CD4-positive, CD25-positive, alpha-beta regulatory T cell (primary cell): ENCODE measurements at regions not wholly inside any gene's neighbourhood (a gene's known extent, or its start where the extent isn't known, plus 50 kb on each side); places are given as distances from the start of the nearest gene placed in this dataset.
"Not testable (repeated sequence)": the region's sequence is repeated elsewhere in the genome, so short reads cannot be mapped to it uniquely, and the experiment has no call there.

Experiments used
- ATAC-seq, 2 donors: fragments of 150-1000 bp; cut with Tn5 transposase; one replicate each; pipeline ENCODE4 v1.10.0; 2021; ENCODE audit warnings: low read depth in 2 of 2, moderate number of reproducible peaks in 2 of 2, moderate library complexity in 1 of 2
- DNase-seq, 3 donors: peaks; one replicate each; pipeline versions ENCODE4 v3.0.0 to v3.0.0-alpha.2; 2012 to 2022; ENCODE audit warnings: mixed read lengths in 1 of 3
- H3K27ac ChIP-seq: one replicate; pipeline ENCODE4 v1.7.0; 2013; ENCODE audit warnings: mild to moderate bottlenecking, low read length; ENCODE audit not compliant: insufficient read depth, poor library complexity, severe bottlenecking
- H3K27me3 ChIP-seq: one replicate; pipeline ENCODE4 v1.7.0; 2013; ENCODE audit warnings: low read length; ENCODE audit not compliant: control insufficient read depth, insufficient read depth
- H3K36me3 ChIP-seq: one replicate; pipeline ENCODE4 v1.7.0; 2013; ENCODE audit warnings: mild to moderate bottlenecking, low read length, moderate library complexity; ENCODE audit not compliant: control insufficient read depth, insufficient read depth
- H3K4me1 ChIP-seq: 2 replicates; pipeline ENCODE4 v1.7.0; 2013; ENCODE audit warnings: mild to moderate bottlenecking, low read length; ENCODE audit not compliant: insufficient read depth, control insufficient read depth, poor library complexity, severe bottlenecking
- H3K4me3 ChIP-seq: one replicate; pipeline ENCODE4 v1.7.0; 2013; ENCODE audit warnings: low read depth, mild to moderate bottlenecking, low read length, moderate library complexity
- H3K9me3 ChIP-seq, 2 experiments: 1 replicate in 1 of 2; 2 replicates in 1 of 2; pipeline ENCODE4 v1.7.0; 2013; ENCODE audit warnings: low read length in 2 of 2, mild to moderate bottlenecking in 1 of 2, moderate library complexity in 1 of 2; ENCODE audit not compliant: control insufficient read depth in 2 of 2
- H3K27ac Mint-ChIP-seq, 3 donors: one replicate each; pipeline ENCODE4 v1.8.0; 2020 to 2022; ENCODE audit warnings: mild to moderate bottlenecking in 3 of 3, mixed read lengths in 3 of 3, moderate library complexity in 2 of 3
- H3K27me3 Mint-ChIP-seq: one replicate; pipeline ENCODE4 v1.8.0; 2022; ENCODE audit warnings: mild to moderate bottlenecking, mixed read lengths
- H3K36me3 Mint-ChIP-seq: one replicate; pipeline ENCODE4 v1.8.0; 2020; ENCODE audit warnings: mixed read lengths
- H3K4me1 Mint-ChIP-seq, 4 donors: one replicate each; pipeline ENCODE4 v1.8.0; 2020 to 2022; ENCODE audit warnings: mixed read lengths in 4 of 4, mild to moderate bottlenecking in 1 of 4
- H3K4me3 Mint-ChIP-seq, 4 donors: one replicate each; pipeline ENCODE4 v1.8.0; 2020 to 2022; ENCODE audit warnings: mild to moderate bottlenecking in 4 of 4, mixed read lengths in 4 of 4, moderate library complexity in 3 of 4
- H3K9me3 Mint-ChIP-seq, 7 donors: one replicate each; pipeline ENCODE4 v1.8.0; 2020 to 2022; ENCODE audit warnings: mixed read lengths in 7 of 7, mild to moderate bottlenecking in 3 of 7, moderate library complexity in 2 of 7

DNA sequence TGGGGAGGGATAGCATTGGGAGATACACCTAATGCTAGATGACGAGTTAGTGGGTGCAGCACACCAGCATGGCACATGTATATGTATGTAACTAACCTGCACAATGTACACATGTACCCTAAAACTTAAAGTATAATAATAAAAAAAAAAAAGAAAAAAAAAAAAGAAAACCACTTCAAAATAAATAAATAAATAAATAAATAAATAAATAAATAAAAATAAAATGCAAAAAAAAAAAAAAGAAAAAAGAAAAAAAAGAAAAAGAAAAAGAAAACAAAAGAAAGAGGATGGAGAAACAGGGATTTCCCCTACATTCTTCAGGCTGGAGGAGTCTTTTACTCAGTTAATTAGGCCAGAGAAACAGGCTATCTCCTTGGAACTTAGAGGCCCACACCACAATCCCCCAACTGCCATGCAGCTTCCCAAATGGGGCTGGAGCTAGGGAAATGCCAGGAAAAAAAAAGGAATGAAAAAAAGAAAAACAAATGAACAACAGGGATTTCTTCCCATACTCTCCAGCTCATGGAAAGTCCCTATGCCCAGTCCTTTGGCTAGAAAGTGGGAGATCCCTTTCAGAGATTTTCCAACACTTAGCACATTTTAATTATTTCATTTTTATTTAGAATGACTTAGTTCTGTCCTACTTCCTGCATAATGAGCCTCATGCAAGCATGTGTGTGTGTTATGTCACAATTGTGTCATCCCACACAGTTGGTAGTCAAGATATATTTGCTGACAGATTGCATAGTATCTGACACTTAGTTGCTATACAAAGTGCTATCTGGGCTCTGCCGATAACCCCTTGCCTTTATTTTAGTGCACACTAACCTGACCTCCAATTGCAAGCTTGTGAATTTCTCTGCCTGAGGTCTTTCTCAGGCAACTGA lies 486.4 kb downstream of the PLPP3 start:
- Mint-ChIP-seq H3K4me3 (no peak overlapping the region), H3K36me3 (no peaks in the 10 kb centered on the region), H3K27me3 (no peaks in the 10 kb centered on the region), H3K9me3 (peaks cover 0 to 10% (median 2%) of the 10 kb centered on the region in 7 donors), H3K4me1 (no peaks in the 10 kb centered on the region), H3K27ac (no peak overlapping the region)
- Histone ChIP-seq H3K4me1 (no peaks in the 10 kb centered on the region), H3K27me3 (no peaks in the 10 kb centered on the region), H3K9me3 (no peaks in the 10 kb centered on the region), H3K36me3 (no peaks in the 10 kb centered on the region), H3K4me3 (no peak overlapping the region), H3K27ac (no peak overlapping the region)
- DNase-seq, result no peak
- no peak for ATAC-seq

GRCh38 chr1:56089826-56090225 lies 489.5 kb downstream of the PLPP3 start:
- not testable (repeated sequence) for H3K27me3 ChIP-seq, H3K27me3 Mint-ChIP-seq, H3K9me3 ChIP-seq, ATAC-seq, H3K36me3 ChIP-seq, H3K4me1 Mint-ChIP-seq, H3K36me3 Mint-ChIP-seq, H3K4me3 ChIP-seq, DNase-seq, H3K4me3 Mint-ChIP-seq, H3K27ac Mint-ChIP-seq, H3K27ac ChIP-seq, H3K4me1 ChIP-seq
- peaks cover 0 to 11% (median 2%) of the 10 kb centered on the region in 7 donors for H3K9me3 Mint-ChIP-seq

DNA sequence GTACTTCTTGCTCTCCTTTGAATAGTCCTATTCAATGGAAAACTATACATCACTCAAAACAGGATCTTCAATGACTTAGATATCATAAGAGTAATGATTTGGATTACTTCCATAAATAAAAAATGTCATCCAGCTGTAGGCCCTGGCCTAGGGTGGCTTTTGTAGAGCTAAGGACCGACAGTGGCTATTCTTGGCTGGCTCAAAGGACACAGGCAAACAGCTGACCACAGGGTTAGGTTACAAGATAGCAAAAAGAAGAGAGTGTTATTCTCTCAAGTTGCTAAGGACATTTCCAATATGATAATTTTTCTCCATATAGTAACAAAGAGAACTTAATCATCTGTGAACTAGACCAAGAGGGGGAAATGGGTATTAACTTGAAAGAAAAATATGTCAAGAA lies 495.1 kb downstream of the PLPP3 start:
- no peaks in the 10 kb centered on the region for H3K9me3 ChIP-seq
- H3K27ac ChIP-seq, result no peak overlapping the region
- no peak overlapping the region for H3K4me3 Mint-ChIP-seq
- ATAC-seq, result no peak
- no peaks in the 10 kb centered on the region for H3K27me3 Mint-ChIP-seq
- H3K36me3 ChIP-seq, result no peaks in the 10 kb centered on the region
- H3K4me1 ChIP-seq, result no peaks in the 10 kb centered on the region
- H3K27ac Mint-ChIP-seq, result no peak overlapping the region
- H3K27me3 ChIP-seq, result no peaks in the 10 kb centered on the region
- H3K36me3 Mint-ChIP-seq, result no peaks in the 10 kb centered on the region
- no peaks in the 10 kb centered on the region for H3K4me1 Mint-ChIP-seq
- peaks cover 0 to 11% (median 6%) of the 10 kb centered on the region in 7 donors for H3K9me3 Mint-ChIP-seq
- DNase-seq, result no peak
- H3K4me3 ChIP-seq, result no peak overlapping the region

DNA sequence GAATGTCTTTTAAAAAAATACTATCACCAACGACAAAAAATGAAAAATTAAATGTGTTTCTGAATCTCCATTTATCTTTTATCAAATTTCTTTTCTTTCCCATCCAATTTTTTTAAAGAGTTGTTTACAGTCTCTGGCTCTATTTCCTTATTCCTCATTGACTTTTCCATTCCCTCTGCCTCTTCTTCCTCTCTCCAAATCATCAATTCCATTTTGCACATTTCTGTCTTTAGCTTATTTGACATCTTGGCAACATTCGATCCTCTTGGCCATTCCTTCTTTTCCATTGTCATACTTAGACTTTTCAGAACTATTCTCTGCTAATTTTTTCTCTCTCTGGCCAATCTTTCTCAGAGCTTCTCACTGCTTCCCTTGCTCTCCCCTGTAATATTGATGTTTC lies 497.6 kb downstream of the PLPP3 start:
- Histone ChIP-seq H3K27ac (no peak overlapping the region), H3K9me3 (no peaks in the 10 kb centered on the region), H3K4me3 (no peak overlapping the region), H3K4me1 (no peaks in the 10 kb centered on the region), H3K27me3 (no peaks in the 10 kb centered on the region), H3K36me3 (no peaks in the 10 kb centered on the region)
- H3K27me3 Mint-ChIP-seq, result no peaks in the 10 kb centered on the region
- no peak overlapping the region for H3K27ac Mint-ChIP-seq
- H3K4me3 Mint-ChIP-seq, result no peak overlapping the region
- ATAC-seq (no peak), DNase-seq (no peak)
- no peaks in the 10 kb centered on the region for H3K36me3 Mint-ChIP-seq
- H3K9me3 Mint-ChIP-seq, result peaks cover 0 to 6% (median 0%) of the 10 kb centered on the region in 7 donors
- H3K4me1 Mint-ChIP-seq, result no peaks in the 10 kb centered on the region

DNA sequence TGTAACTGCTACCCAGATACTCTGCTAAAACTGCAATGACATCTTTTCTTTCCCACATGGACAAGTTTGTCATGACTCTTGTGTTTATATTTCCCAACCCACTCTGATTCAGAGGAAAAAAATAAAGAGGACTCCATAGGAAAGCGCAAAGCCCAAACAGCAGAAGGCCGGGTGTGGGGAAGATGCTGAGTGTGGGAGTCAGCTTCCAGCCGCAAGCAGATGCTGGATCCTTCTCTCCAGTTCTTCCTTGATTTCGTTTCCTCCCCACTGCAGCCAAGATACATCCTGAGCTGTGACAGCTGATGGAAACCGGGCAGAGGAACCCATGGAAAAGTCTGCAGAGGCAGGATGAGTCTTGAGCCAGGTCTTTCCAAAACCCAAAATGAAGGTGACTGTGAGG lies 498.2 kb downstream of the PLPP3 start:
- Histone ChIP-seq H3K9me3 (no peaks in the 10 kb centered on the region), H3K4me3 (no peak overlapping the region), H3K27ac (no peak overlapping the region), H3K36me3 (no peaks in the 10 kb centered on the region), H3K27me3 (no peaks in the 10 kb centered on the region), H3K4me1 (no peaks in the 10 kb centered on the region)
- Mint-ChIP-seq H3K27ac (no peak overlapping the region), H3K9me3 (peaks cover 0 to 6% (median 0%) of the 10 kb centered on the region in 7 donors), H3K27me3 (no peaks in the 10 kb centered on the region), H3K4me1 (no peaks in the 10 kb centered on the region), H3K36me3 (no peaks in the 10 kb centered on the region), H3K4me3 (no peak overlapping the region)
- no peak for DNase-seq
- ATAC-seq, result no peak

GRCh38 chr1:56080123-56080522 lies 499.2 kb downstream of the PLPP3 start:
- DNase-seq, result no peak
- no peaks in the 10 kb centered on the region for H3K36me3 ChIP-seq
- H3K4me1 ChIP-seq, result no peaks in the 10 kb centered on the region
- no peaks in the 10 kb centered on the region for H3K36me3 Mint-ChIP-seq
- no peaks in the 10 kb centered on the region for H3K4me1 Mint-ChIP-seq
- no peaks in the 10 kb centered on the region for H3K27me3 Mint-ChIP-seq
- ATAC-seq, result no peak
- no peaks in the 10 kb centered on the region for H3K27me3 ChIP-seq
- no peak overlapping the region for H3K27ac ChIP-seq
- no peak overlapping the region for H3K4me3 Mint-ChIP-seq
- H3K9me3 ChIP-seq, result no peaks in the 10 kb centered on the region
- H3K4me3 ChIP-seq, result no peak overlapping the region
- H3K9me3 Mint-ChIP-seq, result peaks cover 0 to 7% (median 0%) of the 10 kb centered on the region in 7 donors
- H3K27ac Mint-ChIP-seq, result no peak overlapping the region

- H3K27ac Mint-ChIP-seq, result no peak overlapping the region
- no peaks in the 10 kb centered on the region for H3K27me3 Mint-ChIP-seq
- H3K4me3 Mint-ChIP-seq, result no peak overlapping the region
These were observed 500.0 kb downstream of the PLPP3 start for GRCh38 chr1:56079391-56079790.

GRCh38 chr1:56077206-56077605 lies 502.2 kb downstream of the PLPP3 start:
- Mint-ChIP-seq H3K4me3 (no peak overlapping the region), H3K36me3 (no peaks in the 10 kb centered on the region), H3K9me3 (peaks cover 0 to 10% (median 0%) of the 10 kb centered on the region in 7 donors), H3K27me3 (no peaks in the 10 kb centered on the region), H3K27ac (no peak overlapping the region), H3K4me1 (no peaks in the 10 kb centered on the region)
- ATAC-seq (no peak), DNase-seq (no peak)
- H3K27ac ChIP-seq, result no peak overlapping the region
- no peak overlapping the region for H3K4me3 ChIP-seq
- no peaks in the 10 kb centered on the region for H3K4me1 ChIP-seq
- no peaks in the 10 kb centered on the region for H3K27me3 ChIP-seq
- H3K36me3 ChIP-seq, result no peaks in the 10 kb centered on the region
- H3K9me3 ChIP-seq, result no peaks in the 10 kb centered on the region

More at GRCh38 chr1:56079391-56079790, 500.0 kb downstream of the PLPP3 start:
- DNase-seq (no peak), ATAC-seq (no peak)
- H3K4me3 ChIP-seq, result no peak overlapping the region
- H3K9me3 ChIP-seq, result no peaks in the 10 kb centered on the region
- H3K4me1 ChIP-seq, result no peaks in the 10 kb centered on the region
- no peaks in the 10 kb centered on the region for H3K4me1 Mint-ChIP-seq
- H3K36me3 Mint-ChIP-seq, result no peaks in the 10 kb centered on the region
- no peaks in the 10 kb centered on the region for H3K36me3 ChIP-seq
- no peak overlapping the region for H3K27ac ChIP-seq
- no peaks in the 10 kb centered on the region for H3K27me3 ChIP-seq
- H3K9me3 Mint-ChIP-seq, result peaks cover 0 to 8% (median 1%) of the 10 kb centered on the region in 7 donors
